SU-DHL-6 (cell line): ENCODE measurements at regions not wholly inside any gene's neighbourhood (a gene's known extent, or its start where the extent isn't known, plus 50 kb on each side); places are given as distances from the start of the nearest gene placed in this dataset.

Source experiments
- H2AFZ ChIP-seq: fragments of 200-600 bp; sonication (generic); 2 replicates; pipeline ENCODE4 v1.6.1; 2014; ENCODE audit warnings: low read depth, mild to moderate bottlenecking, moderate library complexity, mixed read lengths, antibody characterized with exemption, low read length; ENCODE audit not compliant: severe bottlenecking
- H3F3A ChIP-seq: fragments of 200-600 bp; shearing (Covaris generic); 2 replicates; pipeline ENCODE4 v1.6.0; 2016; ENCODE audit warnings: antibody characterized with exemption, mild to moderate bottlenecking; ENCODE audit not compliant: insufficient read depth
- H3K27ac ChIP-seq: fragments of 200-600 bp; sonication (generic); 2 replicates; pipeline ENCODE4 v1.5.1; 2016; ENCODE audit warnings: low read depth, mild to moderate bottlenecking, low read length, moderate library complexity, mixed read lengths
- H3K27me3 ChIP-seq: fragments of 200-600 bp; sonication (generic), shearing (Covaris generic); 2 replicates; pipeline ENCODE4 v1.6.0; 2014; ENCODE audit warnings: mild to moderate bottlenecking, low read length
- H3K36me3 ChIP-seq: fragments of 200-600 bp; sonication (generic); 2 replicates; pipeline ENCODE4 v1.6.1; 2014; ENCODE audit warnings: mild to moderate bottlenecking, low read length, mixed read lengths
- H3K4me2 ChIP-seq: fragments of 300-600, 200-600 bp; shearing (Covaris generic), sonication (generic); 2 replicates; pipeline ENCODE4 v1.6.0; 2014; ENCODE audit warnings: low read length, low read depth, mild to moderate bottlenecking; ENCODE audit not compliant: poor library complexity, severe bottlenecking
- H3K4me3 ChIP-seq: fragments of 200-600 bp; sonication (generic); 2 replicates; pipeline ENCODE4 v1.5.1; 2014; ENCODE audit warnings: antibody characterized with exemption, low read length, mild to moderate bottlenecking, mixed read lengths; ENCODE audit not compliant: insufficient read depth, poor library complexity, severe bottlenecking
- H3K79me2 ChIP-seq: fragments of 200-600 bp; sonication (generic); 2 replicates; pipeline ENCODE4 v1.6.1; 2014; ENCODE audit warnings: mild to moderate bottlenecking, low read length, moderate library complexity; ENCODE audit not compliant: insufficient read depth
- H3K9ac ChIP-seq: fragments of 200-600 bp; sonication (generic); 2 replicates; pipeline ENCODE4 v1.7.0; 2014; ENCODE audit warnings: mild to moderate bottlenecking, low read length
- H3K9me2 ChIP-seq: fragments of 200-600 bp; sonication (generic); replicated peaks from 2 replicates; pipeline ENCODE4 v1.6.1; 2014; ENCODE audit warnings: low read length; ENCODE audit not compliant: insufficient read depth
- H3K9me3 ChIP-seq: fragments of 200-600 bp; sonication (generic); 2 replicates; pipeline ENCODE4 v1.6.1; 2014; ENCODE audit warnings: low read length, mixed read lengths; ENCODE audit not compliant: insufficient read depth
- H4K20me1 ChIP-seq: fragments of 200-600 bp; sonication (generic); 2 replicates; pipeline ENCODE4 v1.6.1; 2014; ENCODE audit warnings: low read depth, mild to moderate bottlenecking, antibody characterized with exemption, low read length, moderate library complexity, mixed read lengths
- EZH2phosphoT487 ChIP-seq: fragments of 200-600 bp; sonication (generic), shearing (Covaris generic); conservative IDR thresholded peaks from 2 replicates; pipeline ENCODE4 v1.6.1; 2018; ENCODE audit warnings: mild to moderate bottlenecking, antibody characterized with exemption, low read length, moderate library complexity, mixed read lengths
- TF ChIP-seq, protein P1 (sequence below): fragments of 200-600 bp; sonication (generic); IDR thresholded peaks from one replicate; pipeline ENCODE4 v1.5.1; 2017; ENCODE audit warnings: antibody characterized with exemption, mild to moderate bottlenecking, low read length, moderate library complexity; ENCODE audit not compliant: insufficient read depth, poor library complexity, severe bottlenecking

DNA sequence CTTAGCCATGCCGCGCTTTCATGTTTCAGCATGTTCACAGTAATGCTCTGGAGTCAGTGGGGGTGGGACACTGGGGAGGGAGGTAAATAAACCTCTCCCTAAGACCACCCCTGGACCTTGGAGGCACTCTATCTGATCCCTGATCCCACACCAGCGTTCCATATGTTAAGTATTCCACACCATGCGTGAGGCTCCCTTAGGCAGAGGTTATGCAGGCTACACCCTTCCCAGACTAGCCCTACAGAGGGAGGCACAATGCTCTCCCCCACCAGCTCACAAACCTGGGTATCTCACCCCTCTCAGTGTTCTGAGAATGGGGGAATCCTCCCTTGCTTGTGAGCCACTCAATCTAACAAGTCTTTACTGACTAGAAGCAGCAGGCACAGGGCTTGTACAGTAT is 1610.4 kb upstream of the ZEB2 start:
- Histone ChIP-seq H3F3A (no peaks in the 10 kb centered on the region), H3K27me3 (no peaks in the 10 kb centered on the region), H3K9me3 (no peaks in the 10 kb centered on the region), H3K4me2 (no peak overlapping the region), H3K9ac (no peak overlapping the region), H2AFZ (no peak overlapping the region), H4K20me1 (no peaks in the 10 kb centered on the region), H3K4me3 (no peak overlapping the region), H3K9me2 (no peaks in the 10 kb centered on the region), H3K27ac (no peak overlapping the region), H3K79me2 (no peaks in the 10 kb centered on the region), H3K36me3 (no peaks in the 10 kb centered on the region)
- TF ChIP-seq, protein P1, sequence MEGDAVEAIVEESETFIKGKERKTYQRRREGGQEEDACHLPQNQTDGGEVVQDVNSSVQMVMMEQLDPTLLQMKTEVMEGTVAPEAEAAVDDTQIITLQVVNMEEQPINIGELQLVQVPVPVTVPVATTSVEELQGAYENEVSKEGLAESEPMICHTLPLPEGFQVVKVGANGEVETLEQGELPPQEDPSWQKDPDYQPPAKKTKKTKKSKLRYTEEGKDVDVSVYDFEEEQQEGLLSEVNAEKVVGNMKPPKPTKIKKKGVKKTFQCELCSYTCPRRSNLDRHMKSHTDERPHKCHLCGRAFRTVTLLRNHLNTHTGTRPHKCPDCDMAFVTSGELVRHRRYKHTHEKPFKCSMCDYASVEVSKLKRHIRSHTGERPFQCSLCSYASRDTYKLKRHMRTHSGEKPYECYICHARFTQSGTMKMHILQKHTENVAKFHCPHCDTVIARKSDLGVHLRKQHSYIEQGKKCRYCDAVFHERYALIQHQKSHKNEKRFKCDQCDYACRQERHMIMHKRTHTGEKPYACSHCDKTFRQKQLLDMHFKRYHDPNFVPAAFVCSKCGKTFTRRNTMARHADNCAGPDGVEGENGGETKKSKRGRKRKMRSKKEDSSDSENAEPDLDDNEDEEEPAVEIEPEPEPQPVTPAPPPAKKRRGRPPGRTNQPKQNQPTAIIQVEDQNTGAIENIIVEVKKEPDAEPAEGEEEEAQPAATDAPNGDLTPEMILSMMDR = no peak
- no peak for TF ChIP-seq EZH2phosphoT487

DNA sequence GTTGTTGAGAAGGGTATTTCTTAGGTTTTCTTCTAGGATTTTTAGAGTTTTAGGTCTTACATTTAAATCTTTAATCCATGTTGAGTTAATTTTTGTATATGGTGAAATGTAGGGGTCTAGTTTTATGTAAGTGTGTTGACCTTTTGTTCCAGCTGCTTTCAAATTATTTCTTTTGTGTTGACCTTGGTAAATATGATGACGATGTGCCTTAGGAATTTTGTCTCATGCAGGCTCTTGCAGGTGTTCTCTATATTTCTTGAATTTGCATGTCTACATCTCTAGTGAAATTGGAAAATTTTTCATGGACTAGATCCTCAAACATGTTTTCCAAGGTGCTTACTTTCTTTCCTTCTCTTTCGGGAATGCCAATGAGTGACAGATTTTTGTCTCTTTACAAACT is 1609.3 kb upstream of the ZEB2 start:
- Histone ChIP-seq H3K4me3 (no peak overlapping the region), H4K20me1 (no peaks in the 10 kb centered on the region), H2AFZ (no peak overlapping the region), H3K9me2 (no peaks in the 10 kb centered on the region), H3K27me3 (no peaks in the 10 kb centered on the region), H3F3A (no peaks in the 10 kb centered on the region), H3K36me3 (no peaks in the 10 kb centered on the region), H3K27ac (no peak overlapping the region), H3K4me2 (no peak overlapping the region), H3K9me3 (no peaks in the 10 kb centered on the region), H3K79me2 (no peaks in the 10 kb centered on the region), H3K9ac (no peak overlapping the region)
- TF ChIP-seq, protein P1 = no peak
- TF ChIP-seq EZH2phosphoT487 = no peak

DNA sequence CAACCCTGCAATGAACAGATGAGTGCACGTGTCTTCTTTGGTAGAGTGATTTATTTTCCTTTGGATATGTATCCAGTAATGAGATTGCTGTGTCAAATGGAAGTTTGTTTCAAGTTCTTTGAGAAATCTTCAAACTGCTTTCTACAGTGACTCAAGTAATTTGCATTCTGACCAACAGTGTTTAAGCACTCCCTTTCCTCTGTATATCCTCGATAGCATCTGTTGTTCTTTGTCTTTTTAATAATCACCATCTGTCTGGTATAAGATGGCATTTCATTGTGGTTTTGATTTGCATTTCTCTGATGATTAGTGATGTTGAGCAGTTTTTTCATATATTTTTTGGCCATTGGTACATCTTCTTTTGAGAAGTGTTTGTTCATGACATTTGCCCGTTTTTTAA is 1608.3 kb upstream of the ZEB2 start:
- Histone ChIP-seq H3K4me2 (no peak overlapping the region), H3K27me3 (no peaks in the 10 kb centered on the region), H3K9me3 (no peaks in the 10 kb centered on the region), H3K4me3 (no peak overlapping the region), H3K9ac (no peak overlapping the region), H4K20me1 (no peaks in the 10 kb centered on the region), H3K79me2 (no peaks in the 10 kb centered on the region), H3F3A (no peaks in the 10 kb centered on the region), H3K36me3 (no peaks in the 10 kb centered on the region), H2AFZ (no peak overlapping the region), H3K9me2 (no peaks in the 10 kb centered on the region), H3K27ac (no peak overlapping the region)
- TF ChIP-seq, protein P1 = no peak
- no peak for TF ChIP-seq EZH2phosphoT487

DNA sequence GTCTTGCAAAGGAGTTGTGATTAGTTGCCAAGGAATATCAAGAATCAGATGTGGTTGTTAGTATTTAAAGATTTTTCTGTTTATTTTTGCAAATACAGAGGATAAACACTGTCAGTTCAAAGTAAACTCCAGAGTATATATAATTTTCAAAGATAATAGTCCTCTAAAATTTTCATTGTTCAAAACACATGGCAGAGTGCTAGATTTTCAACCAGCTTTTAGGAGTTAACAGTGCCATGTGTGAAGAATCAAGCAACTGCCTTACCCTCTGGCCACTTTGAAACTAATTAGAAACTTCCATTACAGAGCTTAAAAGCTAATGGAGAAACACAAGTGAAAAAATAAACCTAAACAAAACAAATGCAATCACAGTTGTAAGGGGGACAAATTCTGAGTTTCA is 1605.6 kb upstream of the ZEB2 start:
- Histone ChIP-seq H4K20me1 (no peaks in the 10 kb centered on the region), H3K9ac (no peak overlapping the region), H3K36me3 (no peaks in the 10 kb centered on the region), H3K9me3 (no peaks in the 10 kb centered on the region), H3K4me3 (no peak overlapping the region), H3F3A (no peaks in the 10 kb centered on the region), H2AFZ (no peak overlapping the region), H3K9me2 (no peaks in the 10 kb centered on the region), H3K27me3 (no peaks in the 10 kb centered on the region), H3K4me2 (no peak overlapping the region), H3K27ac (no peak overlapping the region), H3K79me2 (no peaks in the 10 kb centered on the region)
- no peak for TF ChIP-seq EZH2phosphoT487
- TF ChIP-seq, protein P1 = no peak
